MM.1S (cell line): ENCODE measurements at regions not wholly inside any gene's neighbourhood (a gene's known extent, or its start where the extent isn't known, plus 50 kb on each side); places are given as distances from the start of the nearest gene placed in this dataset.

ENCODE experiments used
- EZH2 ChIP-seq: fragments of 300-600 bp; sonication (generic); optimal IDR thresholded peaks from 2 replicates; pipeline ENCODE3; 2017; ENCODE audit warnings: low read depth, mild to moderate bottlenecking, antibody characterized with exemption, low read length, mixed read lengths
- TF ChIP-seq, protein P1 (sequence below): fragments of 300-600 bp; sonication (generic); IDR thresholded peaks from 2 replicates; pipeline ENCODE4 v1.5.1; 2016; ENCODE audit warnings: antibody characterized with exemption, low read length, mixed read lengths

DNA sequence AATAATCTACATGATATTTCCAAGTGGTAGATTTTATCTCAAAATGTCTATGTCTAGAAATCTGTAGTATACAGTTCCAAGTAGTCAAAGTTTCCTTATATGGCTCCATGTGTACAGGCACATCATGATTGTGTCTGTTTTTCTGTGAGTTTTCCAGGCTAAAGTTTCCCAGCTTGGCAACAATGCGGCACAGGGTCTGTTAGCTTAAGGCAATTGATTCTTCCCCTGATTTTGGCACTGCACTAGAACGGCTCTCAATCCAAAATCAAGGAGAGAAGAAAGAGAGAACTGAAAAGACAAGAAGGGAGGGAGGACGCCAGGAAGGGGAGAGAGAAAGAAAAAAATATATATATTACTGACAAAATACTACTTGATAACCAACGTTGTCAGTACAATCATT, 193.9 kb upstream of the SNX7 start:
- TF ChIP-seq, protein P1, sequence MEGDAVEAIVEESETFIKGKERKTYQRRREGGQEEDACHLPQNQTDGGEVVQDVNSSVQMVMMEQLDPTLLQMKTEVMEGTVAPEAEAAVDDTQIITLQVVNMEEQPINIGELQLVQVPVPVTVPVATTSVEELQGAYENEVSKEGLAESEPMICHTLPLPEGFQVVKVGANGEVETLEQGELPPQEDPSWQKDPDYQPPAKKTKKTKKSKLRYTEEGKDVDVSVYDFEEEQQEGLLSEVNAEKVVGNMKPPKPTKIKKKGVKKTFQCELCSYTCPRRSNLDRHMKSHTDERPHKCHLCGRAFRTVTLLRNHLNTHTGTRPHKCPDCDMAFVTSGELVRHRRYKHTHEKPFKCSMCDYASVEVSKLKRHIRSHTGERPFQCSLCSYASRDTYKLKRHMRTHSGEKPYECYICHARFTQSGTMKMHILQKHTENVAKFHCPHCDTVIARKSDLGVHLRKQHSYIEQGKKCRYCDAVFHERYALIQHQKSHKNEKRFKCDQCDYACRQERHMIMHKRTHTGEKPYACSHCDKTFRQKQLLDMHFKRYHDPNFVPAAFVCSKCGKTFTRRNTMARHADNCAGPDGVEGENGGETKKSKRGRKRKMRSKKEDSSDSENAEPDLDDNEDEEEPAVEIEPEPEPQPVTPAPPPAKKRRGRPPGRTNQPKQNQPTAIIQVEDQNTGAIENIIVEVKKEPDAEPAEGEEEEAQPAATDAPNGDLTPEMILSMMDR, result no peak
- TF ChIP-seq EZH2, result no peak
